Mucosa of gallbladder (tissue), 1 donor: ENCODE measurements at regions not wholly inside any gene's neighbourhood (a gene's known extent, or its start where the extent isn't known, plus 50 kb on each side); places are given as distances from the start of the nearest gene placed in this dataset.
A peak's percentile ranks its signal among the peaks of the same experiment; 100 is the strongest.

ENCODE experiments used
- DNase-seq: peaks from one replicate; pipeline ENCODE4 v3.0.0-alpha.2; 2020; ENCODE audit warnings: low spot score
- donor health status: DM: no; HTN: no; CAD: no.

- no peak for DNase-seq
Observed at GRCh38 chr22:27655582-27656185, 145.9 kb downstream of the MN1 start.

DNA sequence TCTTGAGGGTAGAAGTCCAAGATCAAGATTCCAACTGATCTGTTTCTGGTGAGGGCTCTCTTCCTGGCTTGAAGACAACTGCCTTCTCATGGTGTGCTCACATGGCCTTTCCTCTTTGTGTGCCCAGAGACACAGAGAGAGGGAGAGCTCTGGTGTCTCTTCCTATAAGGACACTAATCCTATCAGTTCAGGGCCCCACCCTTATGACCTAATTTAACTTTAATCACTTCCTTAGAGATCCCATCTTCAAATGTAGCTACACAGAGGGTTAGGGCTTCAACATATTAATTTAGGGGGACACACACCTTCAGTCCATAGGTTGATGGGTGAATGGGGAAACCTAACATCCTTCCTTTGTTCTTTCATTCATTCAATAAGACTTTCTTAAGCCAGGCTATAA, 144.6 kb downstream of the MN1 start:
- no peak for DNase-seq

GRCh38 chr22:27660306-27660705, 141.2 kb downstream of the MN1 start:
- DNase-seq = no peak

DNA sequence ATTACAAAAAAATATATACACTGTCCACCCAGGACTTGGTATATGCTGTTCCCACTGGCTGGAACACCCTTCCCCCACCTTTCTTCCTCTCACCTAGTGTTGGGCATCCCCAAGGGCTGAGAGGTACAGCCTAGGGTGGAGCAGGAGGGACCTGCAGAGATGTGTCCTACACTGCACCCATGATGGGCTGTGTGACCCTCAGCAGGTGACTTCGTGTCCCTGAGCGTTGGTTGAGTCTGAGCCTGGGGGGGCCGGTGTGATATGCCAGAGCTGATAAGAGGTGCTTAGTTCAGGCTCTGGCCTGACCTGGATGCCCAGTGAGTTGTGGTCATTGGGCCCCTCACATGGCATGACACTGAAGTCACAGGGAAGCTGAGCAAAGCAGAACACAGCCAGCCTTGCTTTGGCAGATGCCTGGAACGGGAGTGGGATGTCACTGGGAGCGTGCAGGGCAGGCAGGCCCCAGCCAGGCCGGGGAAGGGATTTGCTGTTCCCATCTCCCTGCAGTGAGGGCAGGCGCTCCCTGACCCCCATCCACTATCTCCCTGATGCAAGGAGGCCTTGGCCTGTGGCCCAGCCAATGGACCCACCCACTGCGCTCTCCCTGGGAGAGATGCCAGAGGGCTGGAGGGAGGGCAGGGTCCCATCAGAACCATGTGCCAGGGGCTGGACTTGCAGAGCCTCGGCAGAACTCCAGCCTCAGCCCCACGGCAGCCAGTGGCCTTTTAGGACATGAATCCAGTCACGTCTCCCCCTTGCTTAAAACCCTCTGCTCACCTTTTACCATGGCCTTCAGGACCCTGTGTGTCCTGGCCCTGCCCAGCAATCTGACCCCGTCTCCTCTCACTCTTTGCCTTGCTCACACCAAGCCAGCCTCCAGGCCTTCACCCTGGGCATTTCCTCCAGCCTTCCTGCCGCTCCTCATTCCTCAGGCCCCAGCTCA, 138.9 kb downstream of the MN1 start:
- peak; percentile 60 for DNase-seq

DNA sequence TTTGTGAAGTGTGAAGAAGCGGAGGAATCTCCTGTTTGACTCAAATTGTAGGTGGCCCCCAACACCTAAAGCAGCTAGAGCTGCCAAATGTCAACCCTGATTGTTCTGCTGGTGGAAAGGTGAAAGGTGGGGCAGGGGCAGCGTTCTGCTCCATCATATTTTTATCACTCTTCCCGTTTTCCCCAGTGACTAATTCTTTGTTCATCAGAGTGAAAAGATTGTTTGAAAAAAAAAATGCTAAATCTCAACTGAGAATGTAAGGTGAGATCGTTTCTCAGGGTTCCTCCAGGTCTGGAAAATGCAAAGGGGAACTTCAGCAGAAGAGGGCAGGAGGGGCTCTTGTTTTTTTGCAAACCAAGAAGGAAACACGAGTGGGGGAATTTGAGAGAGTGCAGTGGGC, 137.7 kb downstream of the MN1 start:
- DNase-seq = no peak

DNA sequence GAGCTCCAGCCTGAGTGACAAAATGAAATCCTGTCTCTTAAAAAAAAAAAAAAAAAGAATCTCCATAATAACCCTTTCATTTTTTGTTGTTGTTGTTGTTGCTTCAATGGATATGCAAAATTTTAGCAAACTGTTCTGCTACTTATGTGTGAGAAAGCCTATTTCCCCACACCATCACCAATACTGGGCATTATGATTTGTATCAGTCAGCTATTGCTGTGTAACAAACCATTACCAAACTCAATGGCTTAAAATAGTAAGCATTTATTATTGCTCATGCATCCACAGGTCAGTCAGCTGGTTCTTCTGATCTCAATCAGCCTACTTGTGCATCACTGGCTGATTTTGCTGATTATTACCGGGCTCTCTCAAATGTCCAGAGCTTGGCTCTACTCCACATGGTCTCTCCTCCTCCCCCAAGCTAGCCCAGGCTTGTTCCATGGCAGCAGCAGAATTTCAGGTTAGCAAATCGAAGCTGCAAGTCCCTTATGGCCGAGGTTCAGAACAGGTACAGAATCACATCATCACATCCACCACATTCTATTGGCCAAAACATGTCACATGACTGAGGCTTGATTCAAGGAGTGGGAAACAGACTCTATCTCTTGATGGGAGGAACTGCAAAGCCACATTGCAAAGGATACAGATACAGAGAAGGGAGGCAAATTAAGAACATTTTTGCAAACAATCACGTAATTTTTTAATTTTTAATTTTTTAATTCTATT, 135.1 kb downstream of the MN1 start:
- no peak for DNase-seq

DNA sequence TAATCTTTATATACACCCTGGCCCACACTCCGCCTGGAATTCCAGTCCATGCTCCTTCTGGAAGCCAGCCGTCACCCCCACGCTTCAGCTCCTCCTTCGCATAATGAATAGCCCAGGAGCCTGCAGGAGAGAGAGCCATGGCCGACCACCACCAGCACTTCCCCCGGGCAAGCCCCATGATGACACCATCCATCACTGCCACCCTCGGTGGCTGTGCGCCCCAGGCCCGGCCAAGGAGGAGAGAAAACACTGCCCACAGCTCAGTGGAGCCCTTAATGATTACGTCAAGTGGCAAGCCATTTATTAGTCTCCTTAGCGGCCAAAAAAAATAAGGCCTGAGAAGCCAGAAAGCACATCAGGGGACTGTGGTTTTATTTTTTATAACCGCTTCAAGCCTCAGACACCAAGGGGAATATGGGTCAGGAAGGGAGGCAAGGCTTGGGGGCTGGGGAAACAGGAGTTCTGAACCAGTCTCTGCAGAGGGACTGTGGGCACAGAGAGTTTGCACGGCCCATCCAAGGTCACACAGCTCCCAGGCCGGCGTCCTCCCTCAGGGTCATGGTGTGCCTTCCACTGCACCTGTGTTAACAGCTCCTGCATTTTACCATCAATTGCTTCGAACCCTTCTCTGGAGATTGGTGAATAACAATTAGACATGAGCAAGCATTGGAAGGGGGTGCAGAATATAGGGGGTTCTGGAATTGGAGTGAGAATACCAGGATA, 134.3 kb downstream of the MN1 start:
- no peak for DNase-seq

DNA sequence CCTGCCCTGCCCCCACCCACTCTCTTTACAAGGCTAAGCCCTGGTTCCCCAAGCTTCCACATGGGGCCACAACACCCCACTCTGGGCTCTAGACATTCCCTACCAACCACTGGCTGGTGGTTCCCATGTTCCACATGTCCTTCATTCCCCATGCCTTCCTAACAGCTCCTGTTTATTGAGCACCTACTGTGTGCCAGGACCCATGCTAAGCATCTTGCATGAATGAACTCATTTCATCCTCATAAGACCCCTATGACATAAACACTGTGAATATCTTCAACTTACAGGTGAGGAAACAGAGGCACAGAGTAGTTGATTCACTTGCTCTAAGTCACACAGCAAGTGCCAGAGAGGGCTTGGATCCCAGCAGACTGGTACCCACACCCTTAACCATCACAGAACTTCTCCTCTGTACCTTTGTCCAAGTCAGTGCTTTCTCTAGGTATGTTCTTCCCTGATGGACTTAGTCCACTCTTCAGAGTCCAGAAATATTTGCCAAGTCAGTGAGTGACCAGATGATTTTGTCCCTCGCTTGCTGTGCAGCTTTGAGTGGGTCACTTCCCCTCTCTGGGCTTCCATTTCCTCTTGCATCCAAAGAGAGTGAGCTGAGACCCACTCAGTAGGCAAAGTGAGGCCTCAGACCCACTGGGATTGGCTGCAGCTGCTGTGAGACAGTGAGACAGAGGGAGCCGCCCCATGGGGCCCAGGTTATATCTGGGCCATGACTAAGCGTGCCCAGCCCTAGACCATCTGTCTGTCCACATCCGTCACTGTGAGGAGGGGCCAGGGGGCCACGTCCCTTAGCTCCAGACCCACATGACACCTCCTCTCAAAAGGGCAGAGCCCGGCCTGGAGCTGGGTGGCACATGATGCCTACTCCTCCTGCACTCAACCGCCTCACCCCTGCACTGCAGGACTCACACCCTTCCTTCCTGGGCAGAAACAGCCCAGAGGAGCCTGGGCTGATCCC, 132.4 kb downstream of the MN1 start:
- DNase-seq = peak; percentile 67

GRCh38 chr22:27669798-27670599, 131.6 kb downstream of the MN1 start:
- DNase-seq = peak; percentile 52

DNA sequence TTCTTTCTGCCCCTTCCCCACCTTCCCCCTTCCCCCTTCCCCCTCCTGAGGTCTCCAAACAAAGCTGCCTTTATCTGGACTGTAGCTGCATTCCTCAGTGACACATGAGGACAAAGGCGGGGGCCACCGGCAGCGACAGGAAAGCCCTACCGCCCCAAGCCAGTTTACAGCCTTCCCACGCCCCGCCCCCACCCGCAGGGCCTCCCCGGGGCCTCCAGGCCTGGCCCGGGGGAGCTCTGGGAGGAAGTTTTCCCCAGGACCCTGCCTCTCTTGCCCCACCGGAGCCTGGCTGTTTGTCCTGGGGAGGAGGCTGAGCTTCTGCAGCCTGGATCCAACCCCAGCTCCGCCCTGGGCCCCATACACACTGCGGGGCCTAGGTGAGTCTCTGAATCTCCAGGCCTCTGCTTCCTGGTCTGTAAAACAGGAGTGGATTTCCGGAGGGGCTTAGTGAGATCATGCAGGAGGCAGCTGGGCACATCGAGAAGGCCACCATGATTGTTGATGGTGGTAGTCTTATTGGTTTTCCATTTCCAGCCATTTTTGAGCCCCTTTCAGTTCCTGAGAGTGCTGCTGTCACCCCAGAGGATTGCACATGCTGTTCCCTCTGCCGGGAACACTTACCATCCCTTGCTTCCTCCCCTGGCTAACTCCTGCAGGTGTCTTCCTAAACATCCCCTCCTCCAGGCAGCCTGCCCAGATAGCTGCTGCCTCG, 130.7 kb downstream of the MN1 start:
- DNase-seq = peak; percentile 75

- no peak for DNase-seq
Observed at GRCh38 chr22:27671413-27671935, 130.1 kb downstream of the MN1 start.

- DNase-seq = no peak
Observed at GRCh38 chr22:27672721-27673418, 128.7 kb downstream of the MN1 start.

DNA sequence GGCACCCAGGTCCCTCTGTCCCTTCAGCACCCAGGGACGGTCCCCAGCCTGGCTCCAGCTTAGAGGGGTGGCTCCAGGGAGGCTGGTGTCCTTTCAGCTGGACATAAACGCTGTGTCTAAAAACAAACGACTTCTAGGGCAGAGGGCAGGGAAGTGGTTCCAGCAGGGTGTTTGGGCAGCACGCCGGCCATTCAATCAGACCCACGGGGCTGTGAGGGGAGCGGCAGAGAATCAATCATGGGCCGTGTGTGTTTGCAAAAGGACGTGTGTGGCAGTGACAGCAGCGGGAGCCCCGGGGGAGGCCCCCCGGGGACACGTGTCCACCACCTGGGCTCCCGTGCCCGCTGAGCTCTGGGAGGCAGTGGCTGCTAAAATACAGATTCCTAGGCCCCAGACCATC, 127.7 kb downstream of the MN1 start:
- peak; percentile 71 for DNase-seq

GRCh38 chr22:27674261-27674923, 127.2 kb downstream of the MN1 start:
- DNase-seq = no peak

- no peak for DNase-seq
Observed at GRCh38 chr22:27676545-27677213, 124.9 kb downstream of the MN1 start.

GRCh38 chr22:27677905-27678458, 123.6 kb downstream of the MN1 start:
- DNase-seq = no peak

- DNase-seq = no peak
Observed at GRCh38 chr22:27679176-27679575, 122.4 kb downstream of the MN1 start.
